ENCODE measurements at regions not wholly inside any gene's neighbourhood (a gene's known extent, or its start where the extent isn't known, plus 50 kb on each side); places are given as distances from the start of the nearest gene placed in this dataset.

- no peaks in the 10 kb centered on the region for H3K9me3 ChIP-seq (ENCODE audit: control insufficient read depth in 2 of 2, insufficient read depth in 1 of 2, low read depth in 1 of 2, low read length in 1 of 2)
- no peaks in the 10 kb centered on the region for H3K27me3 ChIP-seq (ENCODE audit: control insufficient read depth in 1 of 2, insufficient read depth in 2 of 2, low read length in 2 of 2)
- H3K36me3 ChIP-seq (ENCODE audit: control insufficient read depth in 2 of 2, insufficient read depth in 2 of 2, low read length in 1 of 2): no peaks in the 10 kb centered on the region
- no peak overlapping the region for H3K4me3 ChIP-seq (ENCODE audit: low read depth in 1 of 2, low read length in 2 of 2)
- H3K4me1 ChIP-seq (ENCODE audit: control insufficient read depth in 2 of 2, insufficient read depth in 2 of 2, low read length in 1 of 2): no peaks in the 10 kb centered on the region
- no peak overlapping the region for H3K27ac ChIP-seq (ENCODE audit: low read depth in 2 of 2, low read length in 1 of 2)
- WGBS, 2 donors: 67 to 68% methylated on average over 4 of the region's 4 CpGs
Observed at GRCh38 chr1:208885650-208886049, 641.5 kb upstream of the PLXNA2 start.

- Histone ChIP-seq H3K36me3 (ENCODE audit: control insufficient read depth in 2 of 2, insufficient read depth in 2 of 2, low read length in 1 of 2) (no peaks in the 10 kb centered on the region), H3K4me1 (ENCODE audit: control insufficient read depth in 2 of 2, insufficient read depth in 2 of 2, low read length in 1 of 2) (no peaks in the 10 kb centered on the region), H3K4me3 (ENCODE audit: low read depth in 1 of 2, low read length in 2 of 2) (no peak overlapping the region), H3K27me3 (ENCODE audit: control insufficient read depth in 1 of 2, insufficient read depth in 2 of 2, low read length in 2 of 2) (no peaks in the 10 kb centered on the region), H3K9me3 (ENCODE audit: control insufficient read depth in 2 of 2, insufficient read depth in 1 of 2, low read depth in 1 of 2, low read length in 1 of 2) (no peaks in the 10 kb centered on the region), H3K27ac (ENCODE audit: low read depth in 2 of 2, low read length in 1 of 2) (no peak overlapping the region)
- WGBS, 2 donors: 88 to 94% methylated on average over 2 of the region's 2 CpGs
Observed at GRCh38 chr1:208888376-208888775, 644.2 kb upstream of the PLXNA2 start.

- WGBS, 2 donors: 74 to 80% methylated on average over 6 of the region's 6 CpGs
- Histone ChIP-seq H3K9me3 (ENCODE audit: control insufficient read depth in 2 of 2, insufficient read depth in 1 of 2, low read depth in 1 of 2, low read length in 1 of 2) (no peaks in the 10 kb centered on the region), H3K4me1 (ENCODE audit: control insufficient read depth in 2 of 2, insufficient read depth in 2 of 2, low read length in 1 of 2) (no peaks in the 10 kb centered on the region), H3K36me3 (ENCODE audit: control insufficient read depth in 2 of 2, insufficient read depth in 2 of 2, low read length in 1 of 2) (no peaks in the 10 kb centered on the region), H3K27ac (ENCODE audit: low read depth in 2 of 2, low read length in 1 of 2) (no peak overlapping the region), H3K27me3 (ENCODE audit: control insufficient read depth in 1 of 2, insufficient read depth in 2 of 2, low read length in 2 of 2) (no peaks in the 10 kb centered on the region), H3K4me3 (ENCODE audit: low read depth in 1 of 2, low read length in 2 of 2) (no peak overlapping the region)
Observed at GRCh38 chr1:208892147-208892546, 648.0 kb upstream of the PLXNA2 start.

- H3K27me3 ChIP-seq (ENCODE audit: control insufficient read depth in 1 of 2, insufficient read depth in 2 of 2, low read length in 2 of 2): no peaks in the 10 kb centered on the region
- no peaks in the 10 kb centered on the region for H3K9me3 ChIP-seq (ENCODE audit: control insufficient read depth in 2 of 2, insufficient read depth in 1 of 2, low read depth in 1 of 2, low read length in 1 of 2)
- H3K27ac ChIP-seq (ENCODE audit: low read depth in 2 of 2, low read length in 1 of 2): no peak overlapping the region
- H3K4me1 ChIP-seq (ENCODE audit: control insufficient read depth in 2 of 2, insufficient read depth in 2 of 2, low read length in 1 of 2): no peaks in the 10 kb centered on the region
- no peaks in the 10 kb centered on the region for H3K36me3 ChIP-seq (ENCODE audit: control insufficient read depth in 2 of 2, insufficient read depth in 2 of 2, low read length in 1 of 2)
- H3K4me3 ChIP-seq (ENCODE audit: low read depth in 1 of 2, low read length in 2 of 2): no peak overlapping the region
- 77 to 86% methylated on average over 3 of the region's 3 CpGs for WGBS, 2 donors
Observed at GRCh38 chr1:208893251-208893650, 649.1 kb upstream of the PLXNA2 start.

- Histone ChIP-seq H3K4me3 (ENCODE audit: low read depth in 1 of 2, low read length in 2 of 2) (no peak overlapping the region), H3K4me1 (ENCODE audit: control insufficient read depth in 2 of 2, insufficient read depth in 2 of 2, low read length in 1 of 2) (no peaks in the 10 kb centered on the region), H3K27ac (ENCODE audit: low read depth in 2 of 2, low read length in 1 of 2) (no peak overlapping the region), H3K36me3 (ENCODE audit: control insufficient read depth in 2 of 2, insufficient read depth in 2 of 2, low read length in 1 of 2) (no peaks in the 10 kb centered on the region), H3K27me3 (ENCODE audit: control insufficient read depth in 1 of 2, insufficient read depth in 2 of 2, low read length in 2 of 2) (no peaks in the 10 kb centered on the region), H3K9me3 (ENCODE audit: control insufficient read depth in 2 of 2, insufficient read depth in 1 of 2, low read depth in 1 of 2, low read length in 1 of 2) (no peaks in the 10 kb centered on the region)
- WGBS, 2 donors: 85 to 90% methylated on average over 1 of the region's 1 CpG
Observed at GRCh38 chr1:208895181-208895580, 651.0 kb upstream of the PLXNA2 start.

GRCh38 chr1:208895820-208896219 lies 651.6 kb upstream of the PLXNA2 start:
- 61 to 71% methylated on average over 1 of the region's 1 CpG for WGBS, 2 donors
- H3K27me3 ChIP-seq (ENCODE audit: control insufficient read depth in 1 of 2, insufficient read depth in 2 of 2, low read length in 2 of 2): no peaks in the 10 kb centered on the region

GRCh38 chr1:208896768-208897167 lies 652.6 kb upstream of the PLXNA2 start:
- no peaks in the 10 kb centered on the region for H3K9me3 ChIP-seq (ENCODE audit: control insufficient read depth in 2 of 2, insufficient read depth in 1 of 2, low read depth in 1 of 2, low read length in 1 of 2)
- no peaks in the 10 kb centered on the region for H3K36me3 ChIP-seq (ENCODE audit: control insufficient read depth in 2 of 2, insufficient read depth in 2 of 2, low read length in 1 of 2)
- no peak overlapping the region for H3K4me3 ChIP-seq (ENCODE audit: low read depth in 1 of 2, low read length in 2 of 2)
- H3K27me3 ChIP-seq (ENCODE audit: control insufficient read depth in 1 of 2, insufficient read depth in 2 of 2, low read length in 2 of 2): no peaks in the 10 kb centered on the region
- no peaks in the 10 kb centered on the region for H3K4me1 ChIP-seq (ENCODE audit: control insufficient read depth in 2 of 2, insufficient read depth in 2 of 2, low read length in 1 of 2)
- no peak overlapping the region for H3K27ac ChIP-seq (ENCODE audit: low read depth in 2 of 2, low read length in 1 of 2)

More at GRCh38 chr1:208895820-208896219, 651.6 kb upstream of the PLXNA2 start:
- no peak overlapping the region for H3K4me3 ChIP-seq (ENCODE audit: low read depth in 1 of 2, low read length in 2 of 2)
- no peaks in the 10 kb centered on the region for H3K9me3 ChIP-seq (ENCODE audit: control insufficient read depth in 2 of 2, insufficient read depth in 1 of 2, low read depth in 1 of 2, low read length in 1 of 2)
- no peaks in the 10 kb centered on the region for H3K36me3 ChIP-seq (ENCODE audit: control insufficient read depth in 2 of 2, insufficient read depth in 2 of 2, low read length in 1 of 2)
- H3K27ac ChIP-seq (ENCODE audit: low read depth in 2 of 2, low read length in 1 of 2): no peak overlapping the region
- no peaks in the 10 kb centered on the region for H3K4me1 ChIP-seq (ENCODE audit: control insufficient read depth in 2 of 2, insufficient read depth in 2 of 2, low read length in 1 of 2)

GRCh38 chr1:208899438-208899837 lies 655.3 kb upstream of the PLXNA2 start:
- H3K27ac ChIP-seq (ENCODE audit: low read depth in 2 of 2, low read length in 1 of 2): no peak overlapping the region
- no peak overlapping the region for H3K4me3 ChIP-seq (ENCODE audit: low read depth in 1 of 2, low read length in 2 of 2)
- no peaks in the 10 kb centered on the region for H3K9me3 ChIP-seq (ENCODE audit: control insufficient read depth in 2 of 2, insufficient read depth in 1 of 2, low read depth in 1 of 2, low read length in 1 of 2)
- no peaks in the 10 kb centered on the region for H3K27me3 ChIP-seq (ENCODE audit: control insufficient read depth in 1 of 2, insufficient read depth in 2 of 2, low read length in 2 of 2)
- H3K4me1 ChIP-seq (ENCODE audit: control insufficient read depth in 2 of 2, insufficient read depth in 2 of 2, low read length in 1 of 2): no peaks in the 10 kb centered on the region
- no peaks in the 10 kb centered on the region for H3K36me3 ChIP-seq (ENCODE audit: control insufficient read depth in 2 of 2, insufficient read depth in 2 of 2, low read length in 1 of 2)

- 89% methylated on average over 7 of the region's 7 CpGs for WGBS, 2 donors
- no peaks in the 10 kb centered on the region for H3K4me1 ChIP-seq (ENCODE audit: control insufficient read depth in 2 of 2, insufficient read depth in 2 of 2, low read length in 1 of 2)
- peaks cover 0 to 5% of the 10 kb centered on the region in 2 donors for H3K27me3 ChIP-seq (ENCODE audit: control insufficient read depth in 1 of 2, insufficient read depth in 2 of 2, low read length in 2 of 2)
- no peaks in the 10 kb centered on the region for H3K9me3 ChIP-seq (ENCODE audit: control insufficient read depth in 2 of 2, insufficient read depth in 1 of 2, low read depth in 1 of 2, low read length in 1 of 2)
- no peak overlapping the region for H3K4me3 ChIP-seq (ENCODE audit: low read depth in 1 of 2, low read length in 2 of 2)
- no peaks in the 10 kb centered on the region for H3K36me3 ChIP-seq (ENCODE audit: control insufficient read depth in 2 of 2, insufficient read depth in 2 of 2, low read length in 1 of 2)
- no peak overlapping the region for H3K27ac ChIP-seq (ENCODE audit: low read depth in 2 of 2, low read length in 1 of 2)
Observed at GRCh38 chr1:208903251-208903905, 659.2 kb upstream of the PLXNA2 start.

- Histone ChIP-seq H3K27ac (ENCODE audit: low read depth in 2 of 2, low read length in 1 of 2) (no peak overlapping the region), H3K36me3 (ENCODE audit: control insufficient read depth in 2 of 2, insufficient read depth in 2 of 2, low read length in 1 of 2) (no peaks in the 10 kb centered on the region), H3K27me3 (ENCODE audit: control insufficient read depth in 1 of 2, insufficient read depth in 2 of 2, low read length in 2 of 2) (peaks cover 0 to 5% of the 10 kb centered on the region in 2 donors), H3K4me3 (ENCODE audit: low read depth in 1 of 2, low read length in 2 of 2) (no peak overlapping the region), H3K4me1 (ENCODE audit: control insufficient read depth in 2 of 2, insufficient read depth in 2 of 2, low read length in 1 of 2) (no peaks in the 10 kb centered on the region), H3K9me3 (ENCODE audit: control insufficient read depth in 2 of 2, insufficient read depth in 1 of 2, low read depth in 1 of 2, low read length in 1 of 2) (no peaks in the 10 kb centered on the region)
- WGBS, 2 donors: 67 to 68% methylated on average over 4 of the region's 4 CpGs
Observed at GRCh38 chr1:208907790-208908189, 663.6 kb upstream of the PLXNA2 start.

Measured in esophagus (tissue), 2 donors.